K562 (cell line): ENCODE measurements at regions not wholly inside any gene's neighbourhood (a gene's known extent, or its start where the extent isn't known, plus 50 kb on each side); places are given as distances from the start of the nearest gene placed in this dataset.

Experiments
- ATAC-seq: fragments of 200-7000 bp; cut with Tn5 transposase; 3 replicates; pipeline ENCODE4 v1.9.1; 2020; ENCODE audit warnings: moderate library complexity
- BruUV-seq: library from RNA; stranded (reverse); fragments of 400-500 nt; replicated peaks from 2 replicates; lab custom pipeline; 2021; lab: Mats Ljungman, UMichigan
- CTCF ChIA-PET: fragments of 300-600 bp; formaldehyde crosslinking; extraction: SDS; loops from one replicate; lab custom pipeline; 2021; ENCODE audit warnings: low intra/inter-chr PET ratio; lab: Yijun Ruan, JAX
- POLR2A ChIA-PET: fragments of 300-600, 350-650 bp; sonication (Branson Sonifier 250); formaldehyde crosslinking; extraction: SDS; loops from one replicate; lab custom pipeline; 2021; ENCODE audit warnings: antibody characterized with exemption, inconsistent platforms; lab: Yijun Ruan, JAX
- DNase-seq, 4 experiments: peaks; one replicate each; pipeline versions ENCODE4 v3.0.0 to v3.0.0-alpha.2; 2011 to 2018; ENCODE audit warnings: low spot score in 3 of 4, mixed read lengths in 3 of 4; ENCODE audit errors: extremely low read depth in 1 of 4
- FAIRE-seq: peaks from 2 replicates; lab custom pipeline; 2011; peaks lifted over from hg19 to GRCh38; lab: Jason Lieb, UNC
- H2AFZ ChIP-seq: 2 replicates; pipeline ENCODE4 v1.6.0; 2011; ENCODE audit warnings: low read depth, low read length, control low read depth, inconsistent platforms
- H3K27ac ChIP-seq: fragments of 200-600 bp; 3 replicates; pipeline ENCODE4 v1.8.0; 2011; ENCODE audit warnings: low read depth, mild to moderate bottlenecking, control low read depth, inconsistent platforms, low read length, moderate library complexity, mixed read lengths; ENCODE audit errors: extremely low read depth
- H3K27me3 ChIP-seq, 2 experiments: fragments of 300-600 bp in 1 of 2; 2 replicates in 1 of 2; 3 replicates in 1 of 2; pipeline versions ENCODE4 v1.6.0 to v1.8.0; 2011; ENCODE audit warnings: inconsistent platforms in 2 of 2, low read length in 2 of 2, mild to moderate bottlenecking in 1 of 2, mixed read lengths in 1 of 2, moderate library complexity in 1 of 2; ENCODE audit not compliant: control insufficient read depth in 2 of 2, insufficient read depth in 2 of 2
- H3K36me3 ChIP-seq: fragments of 300-600 bp; 3 replicates; pipeline ENCODE4 v1.8.0; 2011; ENCODE audit warnings: mild to moderate bottlenecking, low read length, inconsistent platforms; ENCODE audit not compliant: control insufficient read depth, insufficient read depth
- H3K4me1 ChIP-seq, 2 experiments: fragments of 200-600 bp in 1 of 2; replicated peaks in 1 of 2; 2 replicates in 1 of 2; 3 replicates in 1 of 2; pipeline versions ENCODE4 v1.5.1 to v1.8.0; 2011; ENCODE audit warnings: inconsistent platforms in 2 of 2, low read length in 2 of 2, mild to moderate bottlenecking in 1 of 2, mixed read lengths in 1 of 2, moderate library complexity in 1 of 2; ENCODE audit not compliant: control insufficient read depth in 2 of 2, insufficient read depth in 2 of 2
- H3K4me2 ChIP-seq: 2 replicates; pipeline ENCODE4 v1.6.1; 2011; ENCODE audit warnings: low read length, control low read depth, inconsistent platforms, mixed read lengths; ENCODE audit not compliant: insufficient read depth
- H3K4me3 ChIP-seq: fragments of 200-600 bp; sonication (generic), shearing (Covaris generic); 2 replicates; pipeline ENCODE4 v1.5.1; 2016; ENCODE audit warnings: control low read depth, inconsistent platforms
- H3K79me2 ChIP-seq: fragments of 200-600 bp; 3 replicates; pipeline ENCODE4 v1.8.0; 2011; ENCODE audit warnings: low read length, inconsistent platforms; ENCODE audit not compliant: control insufficient read depth, insufficient read depth
- H3K9ac ChIP-seq, 2 experiments: 2 replicates each; pipeline versions ENCODE4 v1.6.0 to v1.6.1; 2011; ENCODE audit warnings: low read depth in 2 of 2, low read length in 2 of 2, control low read depth in 1 of 2, inconsistent platforms in 1 of 2, mild to moderate bottlenecking in 1 of 2, mixed read lengths in 1 of 2; ENCODE audit not compliant: insufficient read depth in 1 of 2
- H3K9me1 ChIP-seq: one replicate; pipeline ENCODE4 v1.6.0; 2011; ENCODE audit warnings: inconsistent platforms, mild to moderate bottlenecking, low read length, moderate library complexity; ENCODE audit not compliant: control insufficient read depth, insufficient read depth
- H3K9me3 ChIP-seq: replicated peaks from 2 replicates; pipeline ENCODE4 v1.5.1; 2011; ENCODE audit warnings: low read depth, low read length, inconsistent platforms; ENCODE audit not compliant: control insufficient read depth, insufficient read depth
- H4K20me1 ChIP-seq: replicated peaks from 2 replicates; pipeline ENCODE4 v1.6.1; 2011; ENCODE audit warnings: low read length, inconsistent platforms, mixed read lengths; ENCODE audit not compliant: control insufficient read depth, insufficient read depth
- ATF6 ChIP-seq: sonication (generic); formaldehyde crosslinking; IDR thresholded peaks from 2 replicates; pipeline ENCODE4 v1.4.0; 2020; ENCODE audit warnings: mild to moderate bottlenecking, missing genetic modification reagents
- ETV6 ChIP-seq, 3 experiments: fragments of 150-350 bp in 1 of 3; sonication (generic) in 1 of 3; formaldehyde crosslinking in 1 of 3; IDR thresholded peaks; 2 replicates each; pipeline versions ENCODE4 v1.6.1 to v1.8.0; 2014 to 2022; ENCODE audit warnings: borderline replicate concordance in 2 of 3, low read depth in 2 of 3, antibody characterized with exemption in 1 of 3, low read length in 1 of 3, mild to moderate bottlenecking in 1 of 3, missing genetic modification reagents in 1 of 3
- HSF4 ChIP-seq: fragments of 250-450 bp; sonication (Bioruptor Pico); IDR thresholded peaks from 2 replicates; pipeline ENCODE4 v2.1.2; 2022; ENCODE audit warnings: mild to moderate bottlenecking, moderate library complexity, borderline replicate concordance
- IRF1 ChIP-seq: sonication (generic); formaldehyde crosslinking; IDR thresholded peaks from 2 replicates; pipeline ENCODE4 v1.8.0; 2022; ENCODE audit warnings: missing genetic modification reagents, mild to moderate bottlenecking, borderline replicate concordance
- NR0B1 ChIP-seq: fragments of 450-650 bp; IDR thresholded peaks from one replicate; pipeline ENCODE4 v1.6.1; 2018; ENCODE audit warnings: mild to moderate bottlenecking, moderate library complexity; ENCODE audit not compliant: partially characterized antibody
- NR2C2 ChIP-seq, 2 experiments: fragments of 200-800 bp in 1 of 2; sonication (Bioruptor generic) in 1 of 2; sonication (generic) in 1 of 2; formaldehyde crosslinking in 1 of 2; IDR thresholded peaks; 2 replicates each; pipeline versions ENCODE4 v1.6.1 to v1.8.0; 2016 to 2022; ENCODE audit warnings: mild to moderate bottlenecking in 1 of 2, missing compliant biosample characterization in 1 of 2, missing genetic modification characterization in 1 of 2, missing genetic modification reagents in 1 of 2
- OTX1 ChIP-seq: fragments of 450-650 bp; formaldehyde crosslinking; IDR thresholded peaks from 2 replicates; pipeline ENCODE4 v1.4.0; 2022; ENCODE audit warnings: mild to moderate bottlenecking
- PYGO2 ChIP-seq: fragments of 450-650 bp; IDR thresholded peaks from 2 replicates; pipeline ENCODE4 v1.6.1; 2016; ENCODE audit warnings: mild to moderate bottlenecking, missing genetic modification characterization, moderate library complexity, missing compliant biosample characterization
- SREBF1 ChIP-seq: fragments of 150-350 bp; IDR thresholded peaks from 2 replicates; pipeline ENCODE4 v1.6.1; 2014; ENCODE audit warnings: antibody characterized with exemption, low read depth, low read length, borderline replicate concordance
- XRCC3 ChIP-seq: fragments of 450-650 bp; IDR thresholded peaks from 2 replicates; pipeline ENCODE4 v1.6.1; 2017; ENCODE audit warnings: mild to moderate bottlenecking, moderate library complexity
- ZNF165 ChIP-seq: fragments of 250-450 bp; sonication (Bioruptor Pico); IDR thresholded peaks from 2 replicates; pipeline ENCODE4 v1.4.0; 2020; ENCODE audit warnings: borderline replicate concordance
- ZNF232 ChIP-seq: sonication (generic); formaldehyde crosslinking; IDR thresholded peaks from 2 replicates; pipeline ENCODE4 v1.8.0; 2022; ENCODE audit warnings: mild to moderate bottlenecking, missing genetic modification reagents
- ZNF75A ChIP-seq: fragments of 450-650 bp; formaldehyde crosslinking; IDR thresholded peaks from 2 replicates; pipeline ENCODE4 v1.4.0; 2020; ENCODE audit warnings: mild to moderate bottlenecking
- ZNF764 ChIP-seq: fragments of 250-450 bp; sonication (Bioruptor Pico); IDR thresholded peaks from 2 replicates; pipeline ENCODE4 v1.4.0; 2020; ENCODE audit warnings: low read depth, mild to moderate bottlenecking, moderate library complexity
- WGBS: fragments of 100-300 bp; shearing (Covaris generic); methylation state at CpG from one replicate; pipeline ENCODE4 v1.1.6; 2016; ENCODE audit warnings: low coverage, mixed read lengths; ENCODE audit not compliant: insufficient coverage; ENCODE audit errors: missing lambda C conversion rate; 5-methylcytosine and 5-hydroxymethylcytosine counted together
- in situ Hi-C: fragments of 300-500 bp; cut with MboI; formaldehyde crosslinking; loops from 4 replicates; pipeline ENCODE4 v1.15.0; 2018; ENCODE audit warnings: inconsistent platforms, mixed read lengths
- intact Hi-C: fragments of 100-400 bp; cut with micrococcal nuclease; formaldehyde crosslinking; loops from 2 replicates; pipeline ENCODE4 v1.14.2; 2022

GRCh38 chr4:59938166-59938565, 1262.0 kb upstream of the ADGRL3 start (continued):
- TF ChIP-seq ETV6 (IDR thresholded peaks at IDR 0.05; ENCODE audit: borderline replicate concordance in 1 of 2, low read depth in 2 of 2, low read length in 1 of 2) (no peak), ETV6 (CRISPR knock-in tag; IDR thresholded peaks at IDR 0.05; ENCODE audit: borderline replicate concordance) (no peak), ZNF764 (CRISPR knock-in tag) (no peak), XRCC3 (no peak), HSF4 (CRISPR knock-in tag) (no peak), ATF6 (CRISPR knock-in tag) (no peak), PYGO2 (tag) (no peak), ZNF232 (CRISPR knock-in tag) (no peak)

GRCh38 chr4:59945277-59945676, 1254.8 kb upstream of the ADGRL3 start:
- Histone ChIP-seq H2AFZ (no peak overlapping the region), H3K4me1 (no peaks in the 10 kb centered on the region), H3K27ac (no peak overlapping the region), H3K4me3 (no peak overlapping the region), H3K9me3 (no peaks in the 10 kb centered on the region), H3K9me1 (no peaks in the 10 kb centered on the region), H3K36me3 (no peaks in the 10 kb centered on the region), H3K27me3 (no peaks in the 10 kb centered on the region), H3K9ac (no peak overlapping the region), H3K4me2 (no peak overlapping the region), H3K79me2 (no peaks in the 10 kb centered on the region), H4K20me1 (no peaks in the 10 kb centered on the region)
- no TSS peak for BruUV-seq
- TF ChIP-seq ZNF165 (no peak), IRF1 (CRISPR knock-in tag) (no peak), ZNF75A (CRISPR knock-in tag) (no peak), SREBF1 (no peak), OTX1 (CRISPR knock-in tag) (no peak), NR0B1 (no peak), NR2C2 (CRISPR knock-in tag; IDR thresholded peaks at IDR 0.05) (no peak), NR2C2 (tag; IDR thresholded peaks at IDR 0.05) (no peak)
- FAIRE-seq = no peak
- 3% methylated on average over 2 of the region's 2 CpGs for WGBS
- ATAC-seq = no peak
- DNase-seq = no peak
- POLR2A ChIA-PET = no interaction called here
- in situ Hi-C loops = no loop called here
- CTCF ChIA-PET = no interaction called here
- intact Hi-C loops = no loop called here
